ENCODE measurements at regions not wholly inside any gene's neighbourhood (a gene's known extent, or its start where the extent isn't known, plus 50 kb on each side); places are given as distances from the start of the nearest gene placed in this dataset.
"Not testable (repeated sequence)": the region's sequence is repeated elsewhere in the genome, so short reads cannot be mapped to it uniquely, and the experiment has no call there.

DNA sequence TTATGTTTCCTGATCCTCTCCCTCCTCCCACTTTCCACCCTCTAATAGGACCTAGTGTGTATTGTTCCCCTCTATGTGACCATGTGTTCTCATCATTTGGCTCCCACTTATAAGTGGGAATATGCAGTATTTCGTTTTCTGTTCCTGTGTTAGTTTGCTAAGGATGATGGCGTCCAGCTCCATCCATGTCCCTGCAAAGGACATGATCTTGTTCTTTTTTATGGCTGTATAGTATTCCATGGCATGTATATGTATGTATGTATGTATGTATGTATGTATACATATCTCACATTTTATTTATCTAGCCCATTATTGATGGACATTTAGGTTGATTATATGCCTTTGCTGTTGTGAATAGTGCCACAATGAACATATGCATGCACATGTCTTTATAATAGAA, 188.7 kb downstream of the RFPL4B start:
- TF ChIP-seq, protein P1, sequence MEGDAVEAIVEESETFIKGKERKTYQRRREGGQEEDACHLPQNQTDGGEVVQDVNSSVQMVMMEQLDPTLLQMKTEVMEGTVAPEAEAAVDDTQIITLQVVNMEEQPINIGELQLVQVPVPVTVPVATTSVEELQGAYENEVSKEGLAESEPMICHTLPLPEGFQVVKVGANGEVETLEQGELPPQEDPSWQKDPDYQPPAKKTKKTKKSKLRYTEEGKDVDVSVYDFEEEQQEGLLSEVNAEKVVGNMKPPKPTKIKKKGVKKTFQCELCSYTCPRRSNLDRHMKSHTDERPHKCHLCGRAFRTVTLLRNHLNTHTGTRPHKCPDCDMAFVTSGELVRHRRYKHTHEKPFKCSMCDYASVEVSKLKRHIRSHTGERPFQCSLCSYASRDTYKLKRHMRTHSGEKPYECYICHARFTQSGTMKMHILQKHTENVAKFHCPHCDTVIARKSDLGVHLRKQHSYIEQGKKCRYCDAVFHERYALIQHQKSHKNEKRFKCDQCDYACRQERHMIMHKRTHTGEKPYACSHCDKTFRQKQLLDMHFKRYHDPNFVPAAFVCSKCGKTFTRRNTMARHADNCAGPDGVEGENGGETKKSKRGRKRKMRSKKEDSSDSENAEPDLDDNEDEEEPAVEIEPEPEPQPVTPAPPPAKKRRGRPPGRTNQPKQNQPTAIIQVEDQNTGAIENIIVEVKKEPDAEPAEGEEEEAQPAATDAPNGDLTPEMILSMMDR (conservative IDR thresholded peaks at IDR 0.05): no peak
- no peaks in the 10 kb centered on the region for H3K27me3 Mint-ChIP-seq
- H3K9me3 Mint-ChIP-seq: peaks cover 14% of the 10 kb centered on the region
- H3K4me3 Mint-ChIP-seq: no peak overlapping the region
- H3K36me3 Mint-ChIP-seq: no peaks in the 10 kb centered on the region
- no peak overlapping the region for H3K27ac Mint-ChIP-seq
- peaks cover 3% of the 10 kb centered on the region for H3K4me1 Mint-ChIP-seq (ENCODE audit: unreplicated experiment)
- DNase-seq (ENCODE audit: extremely low spot score, unreplicated experiment): no peak

- Mint-ChIP-seq H3K4me1 (ENCODE audit: unreplicated experiment) (peaks cover 3% of the 10 kb centered on the region), H3K27ac (no peak overlapping the region), H3K36me3 (no peaks in the 10 kb centered on the region), H3K4me3 (no peak overlapping the region), H3K9me3 (peaks cover 14% of the 10 kb centered on the region), H3K27me3 (no peaks in the 10 kb centered on the region)
- no peak for DNase-seq (ENCODE audit: extremely low spot score, unreplicated experiment)
- TF ChIP-seq, protein P1 (conservative IDR thresholded peaks at IDR 0.05): no peak
These were observed 192.2 kb downstream of the RFPL4B start for GRCh38 chr6:112539355-112539754.

GRCh38 chr6:112541847-112542246, 194.7 kb downstream of the RFPL4B start:
- not testable (repeated sequence) for H3K36me3 Mint-ChIP-seq; H3K4me1 Mint-ChIP-seq (ENCODE audit: unreplicated experiment); DNase-seq (ENCODE audit: extremely low spot score, unreplicated experiment); H3K27ac Mint-ChIP-seq; H3K4me3 Mint-ChIP-seq; H3K27me3 Mint-ChIP-seq
- H3K9me3 Mint-ChIP-seq: peaks cover 12% of the 10 kb centered on the region

DNA sequence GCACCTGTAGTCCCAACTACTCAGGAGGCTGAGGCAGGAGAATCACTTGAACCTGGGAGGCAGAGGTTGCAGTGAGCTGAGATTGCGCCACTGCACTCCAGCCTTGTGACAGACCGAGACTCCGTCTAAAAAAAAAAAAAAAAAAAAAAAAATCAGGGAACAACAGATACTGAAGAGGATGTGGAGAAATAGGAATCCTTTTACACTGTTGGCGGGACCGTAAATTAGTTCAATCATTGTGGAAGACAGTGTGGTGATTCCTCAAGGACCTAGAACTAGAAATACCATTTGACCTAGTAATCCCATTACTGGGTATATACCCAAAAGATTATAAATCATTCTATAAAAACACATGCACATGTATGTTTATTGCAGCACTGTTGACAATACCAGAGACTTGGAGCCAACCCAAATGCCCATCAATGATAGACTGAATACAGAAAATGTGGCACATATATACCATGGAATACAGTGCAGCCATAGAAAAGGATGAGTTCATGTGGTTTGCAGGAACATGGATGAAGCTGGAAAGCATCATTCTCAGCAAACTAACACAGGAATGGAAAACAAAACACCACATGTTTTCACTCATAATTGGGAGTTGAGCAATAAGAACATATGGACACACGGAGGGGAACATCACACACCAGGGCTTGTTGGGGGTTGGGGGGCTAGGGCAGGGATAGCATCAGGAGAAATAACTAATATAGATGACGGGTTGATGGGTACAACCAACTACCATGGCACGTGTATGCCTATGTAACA, 200.4 kb downstream of the RFPL4B start:
- not testable (repeated sequence) for H3K4me1 Mint-ChIP-seq (ENCODE audit: unreplicated experiment); H3K4me3 Mint-ChIP-seq; H3K27me3 Mint-ChIP-seq; H3K36me3 Mint-ChIP-seq; DNase-seq (ENCODE audit: extremely low spot score, unreplicated experiment); H3K9me3 Mint-ChIP-seq; H3K27ac Mint-ChIP-seq

GRCh38 chr6:112549749-112550148, 202.6 kb downstream of the RFPL4B start:
- no peak overlapping the region for H3K4me3 Mint-ChIP-seq
- TF ChIP-seq, protein P1 (conservative IDR thresholded peaks at IDR 0.05): no peak
- no peak for DNase-seq (ENCODE audit: extremely low spot score, unreplicated experiment)
- peaks cover 8% of the 10 kb centered on the region for H3K9me3 Mint-ChIP-seq
- H3K4me1 Mint-ChIP-seq (ENCODE audit: unreplicated experiment): peaks cover 6% of the 10 kb centered on the region
- no peak overlapping the region for H3K27ac Mint-ChIP-seq
- H3K36me3 Mint-ChIP-seq: no peaks in the 10 kb centered on the region
- H3K27me3 Mint-ChIP-seq: no peaks in the 10 kb centered on the region

DNA sequence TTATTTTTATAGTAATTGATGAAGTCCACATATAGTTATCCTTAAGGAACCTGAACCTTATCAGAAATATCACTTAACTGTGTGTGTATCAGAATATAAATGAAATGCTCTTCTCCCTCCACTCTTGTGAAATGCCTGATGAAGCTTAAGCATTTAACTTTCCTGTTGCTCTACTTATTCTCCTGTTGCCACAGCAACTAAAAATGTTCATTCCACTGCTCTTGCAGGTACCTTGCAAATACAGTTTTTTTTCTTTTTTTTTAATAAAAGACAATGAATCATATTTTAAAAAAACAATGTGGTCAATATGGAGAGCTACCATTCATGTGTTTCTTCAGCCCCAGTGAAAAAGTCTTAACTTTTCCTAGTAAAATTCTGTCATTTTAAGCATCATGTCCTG, 210.3 kb downstream of the RFPL4B start:
- no peak for DNase-seq (ENCODE audit: extremely low spot score, unreplicated experiment)
- Mint-ChIP-seq H3K4me3 (no peak overlapping the region), H3K9me3 (peaks cover 6% of the 10 kb centered on the region), H3K27me3 (no peaks in the 10 kb centered on the region), H3K27ac (no peak overlapping the region), H3K4me1 (ENCODE audit: unreplicated experiment) (peaks cover under 1% of the 10 kb centered on the region), H3K36me3 (no peaks in the 10 kb centered on the region)
- TF ChIP-seq, protein P1 (conservative IDR thresholded peaks at IDR 0.05): no peak
